Transverse colon (tissue), 4 donors: ENCODE measurements at regions not wholly inside any gene's neighbourhood (a gene's known extent, or its start where the extent isn't known, plus 50 kb on each side); places are given as distances from the start of the nearest gene placed in this dataset.

Experiments
- DNase-seq: peaks from one replicate; pipeline ENCODE4 v3.0.0-alpha.2; 2019
- H3K27ac ChIP-seq, 4 donors: fragments of 200-600 bp; sonication (generic); 2 replicates each; pipeline ENCODE4 v1.5.1; 2016 to 2018; ENCODE audit warnings: inconsistent platforms in 4 of 4
- H3K27me3 ChIP-seq: fragments of 200-600 bp; sonication (generic); 2 replicates; pipeline ENCODE4 v1.5.1; 2017; ENCODE audit warnings: inconsistent platforms
- H3K36me3 ChIP-seq, 4 donors: fragments of 200-600 bp; sonication (generic); 2 replicates each; pipeline ENCODE4 v1.5.1; 2017 to 2019; ENCODE audit warnings: inconsistent platforms in 4 of 4
- H3K4me1 ChIP-seq, 4 donors: fragments of 200-600 bp; sonication (generic); 2 replicates each; pipeline ENCODE4 v1.5.1; 2017 to 2020; ENCODE audit warnings: inconsistent platforms in 4 of 4
- H3K4me3 ChIP-seq, 4 donors: fragments of 200-600 bp; sonication (generic); 1 replicate in 1 of 4; 2 replicates in 3 of 4; pipeline versions ENCODE4 v1.5.1 to v1.6.1; 2017 to 2019; ENCODE audit warnings: inconsistent platforms in 4 of 4
- H3K9me3 ChIP-seq, 2 donors: fragments of 200-600 bp; sonication (generic); 2 replicates each; pipeline ENCODE4 v1.5.1; 2017 to 2019; ENCODE audit warnings: inconsistent platforms in 2 of 2
- EP300 ChIP-seq: sonication (generic); formaldehyde crosslinking; IDR thresholded peaks from one replicate; pipeline ENCODE4 v1.6.1; 2017; ENCODE audit warnings: antibody characterized with exemption, low read depth
- POLR2A ChIP-seq: fragments of 450-650 bp; IDR thresholded peaks from one replicate; pipeline ENCODE4 v1.6.1; 2016; ENCODE audit warnings: antibody characterized with exemption, mild to moderate bottlenecking, moderate library complexity
- POLR2AphosphoS5 ChIP-seq, 3 donors: sonication (generic); formaldehyde crosslinking; IDR thresholded peaks; one replicate each; pipeline ENCODE4 v1.6.1; 2016; ENCODE audit warnings: antibody characterized with exemption in 3 of 3
- WGBS, 2 donors: methylation state at CpG; one replicate each; pipeline ENCODE4 v1.1.5; 2018; ENCODE audit warnings: low coverage in 1 of 2; 5-methylcytosine and 5-hydroxymethylcytosine counted together
- in situ Hi-C, 4 donors: fragments of 200-750 bp; cut with MboI; loops; one replicate each; pipeline versions ENCODE4 v1.15.0 to v1.15.1; 2017; ENCODE audit warnings: low sequenced_read_pairs in 3 of 4, low pct_ligation_motif_present in 1 of 4, low pct_unique_long_range_greater_than_20kb in 1 of 4
- intact Hi-C: fragments of 100-400 bp; cut with DNase I; formaldehyde crosslinking; loops from one replicate; pipeline ENCODE4 v1.15.1; 2023; ENCODE audit warnings: low total_unique reads
- TF ChIP-seq, protein P1 (sequence below), 5 experiments: fragments of 200-600 bp in 3 of 5; fragments of 450-650 bp in 2 of 5; sonication (generic) in 3 of 5; IDR thresholded peaks; 1 replicate in 2 of 5; 2 replicates in 3 of 5; pipeline ENCODE4 v1.5.1; 2016 to 2017; ENCODE audit warnings: antibody characterized with exemption in 5 of 5, inconsistent platforms in 3 of 5, mild to moderate bottlenecking in 2 of 5, moderate library complexity in 1 of 5

DNA sequence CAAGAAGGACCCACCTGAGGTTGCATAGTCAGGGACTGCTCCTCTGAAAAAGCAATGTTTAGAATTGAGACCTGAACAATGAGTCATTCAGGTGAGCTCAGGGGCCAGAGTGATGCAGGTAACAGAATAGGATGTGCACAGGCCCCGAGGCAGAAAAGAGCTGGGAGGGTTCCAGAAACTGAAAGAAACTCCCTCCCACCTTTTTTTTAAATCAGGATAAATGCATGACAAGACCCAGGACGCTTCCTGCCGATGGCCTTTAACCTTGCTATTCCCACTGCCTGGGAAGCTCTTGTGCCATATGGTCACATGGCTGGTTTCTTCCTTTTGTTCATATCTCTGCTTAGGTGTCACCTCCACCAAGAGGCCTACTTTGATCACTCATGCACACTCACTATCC, 214.2 kb upstream of the ZBED5 start:
- H3K9me3 ChIP-seq: no peaks in the 10 kb centered on the region
- H3K27ac ChIP-seq: no peak overlapping the region
- peaks cover 0 to 4% (median 0%) of the 10 kb centered on the region in 4 donors for H3K4me1 ChIP-seq
- in situ Hi-C loops (no loop called here), intact Hi-C loops (no loop called here)
- no peak for DNase-seq
- no peaks in the 10 kb centered on the region for H3K36me3 ChIP-seq
- H3K27me3 ChIP-seq: no peaks in the 10 kb centered on the region
- H3K4me3 ChIP-seq: no peak overlapping the region
- TF ChIP-seq, protein P1, sequence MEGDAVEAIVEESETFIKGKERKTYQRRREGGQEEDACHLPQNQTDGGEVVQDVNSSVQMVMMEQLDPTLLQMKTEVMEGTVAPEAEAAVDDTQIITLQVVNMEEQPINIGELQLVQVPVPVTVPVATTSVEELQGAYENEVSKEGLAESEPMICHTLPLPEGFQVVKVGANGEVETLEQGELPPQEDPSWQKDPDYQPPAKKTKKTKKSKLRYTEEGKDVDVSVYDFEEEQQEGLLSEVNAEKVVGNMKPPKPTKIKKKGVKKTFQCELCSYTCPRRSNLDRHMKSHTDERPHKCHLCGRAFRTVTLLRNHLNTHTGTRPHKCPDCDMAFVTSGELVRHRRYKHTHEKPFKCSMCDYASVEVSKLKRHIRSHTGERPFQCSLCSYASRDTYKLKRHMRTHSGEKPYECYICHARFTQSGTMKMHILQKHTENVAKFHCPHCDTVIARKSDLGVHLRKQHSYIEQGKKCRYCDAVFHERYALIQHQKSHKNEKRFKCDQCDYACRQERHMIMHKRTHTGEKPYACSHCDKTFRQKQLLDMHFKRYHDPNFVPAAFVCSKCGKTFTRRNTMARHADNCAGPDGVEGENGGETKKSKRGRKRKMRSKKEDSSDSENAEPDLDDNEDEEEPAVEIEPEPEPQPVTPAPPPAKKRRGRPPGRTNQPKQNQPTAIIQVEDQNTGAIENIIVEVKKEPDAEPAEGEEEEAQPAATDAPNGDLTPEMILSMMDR (IDR thresholded peaks at IDR 0.05): no peak
- no peak for TF ChIP-seq POLR2A
- no peak for TF ChIP-seq POLR2AphosphoS5 (IDR thresholded peaks at IDR 0.05)
- TF ChIP-seq EP300: no peak
- WGBS, 2 donors: 57 to 69% methylated on average over 3 of the region's 3 CpGs

DNA sequence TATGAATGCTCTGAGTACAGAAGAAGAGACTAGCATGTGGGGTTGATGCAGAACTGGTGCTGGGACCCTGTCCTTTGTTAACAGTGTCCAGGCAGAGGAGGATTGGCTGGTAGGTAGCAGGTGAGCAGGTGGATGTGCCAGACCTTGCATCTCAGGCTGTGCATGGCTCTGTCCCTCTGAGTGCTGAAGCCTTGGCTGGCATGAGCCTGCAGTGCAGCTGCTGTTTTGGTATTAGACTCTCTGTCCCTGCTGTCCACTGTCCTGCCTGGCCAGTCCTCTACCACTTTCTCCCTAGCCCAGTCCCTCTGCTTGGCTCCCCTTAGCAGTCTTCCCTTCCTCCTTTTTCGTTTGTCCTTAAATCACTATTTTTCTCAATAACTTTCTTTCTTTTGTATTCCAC, 213.6 kb upstream of the ZBED5 start:
- intact Hi-C loops (no loop called here), in situ Hi-C loops (no loop called here)
- no peak overlapping the region for H3K4me3 ChIP-seq
- H3K36me3 ChIP-seq: no peaks in the 10 kb centered on the region
- peaks cover 0 to 4% (median 0%) of the 10 kb centered on the region in 4 donors for H3K4me1 ChIP-seq
- no peak overlapping the region for H3K27ac ChIP-seq
- no peak for TF ChIP-seq EP300
- H3K9me3 ChIP-seq: no peaks in the 10 kb centered on the region
- no peak for DNase-seq
- WGBS, 2 donors: 25 to 42% methylated on average over 1 of the region's 1 CpG
- no peaks in the 10 kb centered on the region for H3K27me3 ChIP-seq

DNA sequence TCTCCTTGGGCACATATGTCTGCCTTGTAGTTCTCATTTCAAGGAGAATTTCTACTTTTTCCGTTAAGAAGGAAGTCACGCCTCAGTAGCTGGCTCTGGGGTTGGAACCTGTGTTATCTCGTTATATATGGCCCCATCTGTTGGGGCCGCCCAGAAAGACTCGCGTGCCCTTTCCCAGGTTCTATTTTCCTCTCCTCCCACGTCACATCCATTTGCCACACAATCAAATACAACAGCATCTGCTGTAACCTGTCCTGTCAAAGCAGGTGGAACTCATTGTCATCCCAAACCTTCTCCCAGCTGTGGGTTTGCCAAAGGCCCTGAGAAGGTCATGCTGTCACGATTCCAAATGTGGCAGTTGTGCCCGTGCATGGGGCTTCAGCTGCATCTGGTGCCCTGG, 213.1 kb upstream of the ZBED5 start:
- Histone ChIP-seq H3K36me3 (no peaks in the 10 kb centered on the region), H3K27me3 (no peaks in the 10 kb centered on the region), H3K27ac (no peak overlapping the region), H3K4me3 (no peak overlapping the region), H3K9me3 (no peaks in the 10 kb centered on the region), H3K4me1 (peaks cover 0 to 3% (median 0%) of the 10 kb centered on the region in 4 donors)
- no peak for TF ChIP-seq POLR2A
- TF ChIP-seq POLR2AphosphoS5 (IDR thresholded peaks at IDR 0.05): no peak
- TF ChIP-seq, protein P1 (IDR thresholded peaks at IDR 0.05): no peak
- TF ChIP-seq EP300: no peak
- WGBS, 2 donors: 50 to 84% methylated on average over 1 to 9 of the region's 9 CpGs
- no peak for DNase-seq
- intact Hi-C loops (no loop called here), in situ Hi-C loops (no loop called here)

DNA sequence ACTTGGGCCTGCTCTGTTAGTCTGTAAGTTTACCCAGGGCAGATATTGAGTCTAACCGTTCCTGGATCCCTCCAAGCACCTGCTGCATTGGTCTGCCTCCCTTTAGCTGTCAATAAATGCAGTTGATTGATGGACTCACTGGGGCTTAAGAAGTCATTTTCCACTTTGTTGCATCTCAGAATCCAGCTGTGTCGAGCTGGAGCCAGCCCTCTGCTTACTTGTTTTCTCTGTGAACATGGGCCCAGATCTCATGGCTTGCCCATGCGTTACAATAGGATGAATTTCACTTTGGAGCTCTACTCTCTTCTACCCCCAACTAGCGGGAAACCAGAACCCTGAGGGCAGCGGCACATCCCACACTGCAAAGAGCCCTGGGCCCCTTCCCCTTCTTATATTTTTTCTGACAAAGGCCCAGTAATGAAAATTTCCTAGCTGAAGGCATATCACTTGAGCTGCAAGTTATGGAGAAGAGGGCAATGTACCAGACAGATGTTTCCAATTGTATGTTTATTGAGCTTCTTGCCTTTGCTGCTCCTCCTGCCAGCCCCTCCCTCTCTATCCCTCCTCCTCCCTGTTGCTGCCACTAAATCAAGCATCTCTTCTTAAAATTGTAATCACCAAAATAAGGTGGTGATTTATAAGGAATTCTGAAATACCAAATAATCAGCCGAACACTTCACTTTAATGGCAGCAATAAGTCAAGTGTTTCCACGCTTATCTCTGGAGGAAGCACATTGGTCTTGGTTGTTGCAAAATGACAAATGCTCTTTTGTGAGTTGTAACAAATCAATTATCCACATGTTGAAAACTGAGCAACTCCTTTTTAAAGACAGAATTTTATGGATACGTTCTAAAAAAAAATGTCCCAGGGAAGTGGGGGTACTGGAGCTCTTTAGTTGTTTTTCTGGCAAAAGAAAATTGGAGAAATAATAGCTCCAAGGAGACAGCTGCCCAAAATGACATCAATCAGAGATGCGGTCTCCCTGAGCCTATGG, 212.3 kb upstream of the ZBED5 start:
- Histone ChIP-seq H3K36me3 (no peaks in the 10 kb centered on the region), H3K9me3 (no peaks in the 10 kb centered on the region), H3K27ac (no peak overlapping the region), H3K4me1 (no peaks in the 10 kb centered on the region), H3K4me3 (no peak overlapping the region), H3K27me3 (no peaks in the 10 kb centered on the region)
- 86 to 87% methylated on average over 6 to 9 of the region's 9 CpGs for WGBS, 2 donors
- intact Hi-C loops: no loop called here
- no peak for DNase-seq
- in situ Hi-C loops: no loop called here
- no peak for TF ChIP-seq POLR2AphosphoS5 (IDR thresholded peaks at IDR 0.05)
- TF ChIP-seq, protein P1 (IDR thresholded peaks at IDR 0.05): no peak
- TF ChIP-seq POLR2A: no peak
- no peak for TF ChIP-seq EP300
